ENCODE measurements at regions not wholly inside any gene's neighbourhood (a gene's known extent, or its start where the extent isn't known, plus 50 kb on each side); places are given as distances from the start of the nearest gene placed in this dataset.

DNA sequence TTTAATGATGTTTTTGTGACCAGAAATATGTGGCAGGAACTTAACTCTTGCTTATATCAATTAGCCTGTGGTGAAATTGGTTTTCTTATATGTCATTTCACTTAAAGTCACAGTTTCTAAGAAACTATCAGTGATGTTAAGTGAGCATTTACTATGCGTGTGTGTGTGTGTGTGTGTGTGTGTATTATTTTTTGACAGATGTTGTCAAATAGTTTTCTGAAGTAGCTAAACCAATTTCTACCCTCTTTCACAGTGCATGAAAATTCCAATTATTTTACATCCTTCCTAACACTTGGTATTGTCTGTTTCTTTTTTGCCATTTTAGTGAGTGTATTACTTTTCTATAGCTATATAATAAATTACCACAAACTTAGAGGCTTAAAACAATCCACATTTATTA is 122.1 kb upstream of the CAND1 start:
- H3K27ac ChIP-seq, result no peak overlapping the region
- no peaks in the 10 kb centered on the region for H3K36me3 ChIP-seq
- TF ChIP-seq, protein P1, sequence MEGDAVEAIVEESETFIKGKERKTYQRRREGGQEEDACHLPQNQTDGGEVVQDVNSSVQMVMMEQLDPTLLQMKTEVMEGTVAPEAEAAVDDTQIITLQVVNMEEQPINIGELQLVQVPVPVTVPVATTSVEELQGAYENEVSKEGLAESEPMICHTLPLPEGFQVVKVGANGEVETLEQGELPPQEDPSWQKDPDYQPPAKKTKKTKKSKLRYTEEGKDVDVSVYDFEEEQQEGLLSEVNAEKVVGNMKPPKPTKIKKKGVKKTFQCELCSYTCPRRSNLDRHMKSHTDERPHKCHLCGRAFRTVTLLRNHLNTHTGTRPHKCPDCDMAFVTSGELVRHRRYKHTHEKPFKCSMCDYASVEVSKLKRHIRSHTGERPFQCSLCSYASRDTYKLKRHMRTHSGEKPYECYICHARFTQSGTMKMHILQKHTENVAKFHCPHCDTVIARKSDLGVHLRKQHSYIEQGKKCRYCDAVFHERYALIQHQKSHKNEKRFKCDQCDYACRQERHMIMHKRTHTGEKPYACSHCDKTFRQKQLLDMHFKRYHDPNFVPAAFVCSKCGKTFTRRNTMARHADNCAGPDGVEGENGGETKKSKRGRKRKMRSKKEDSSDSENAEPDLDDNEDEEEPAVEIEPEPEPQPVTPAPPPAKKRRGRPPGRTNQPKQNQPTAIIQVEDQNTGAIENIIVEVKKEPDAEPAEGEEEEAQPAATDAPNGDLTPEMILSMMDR (IDR thresholded peaks at IDR 0.05), result no peak
- no peak for TF ChIP-seq POLR2A (IDR thresholded peaks at IDR 0.05)
- intact Hi-C loops (cut with DNase I), result no loop called here
- no peaks in the 10 kb centered on the region for H3K4me1 ChIP-seq
- ATAC-seq (no peak), DNase-seq (no peak)
- 31 to 48% (median 41%) methylated on average over 1 of the region's 1 CpG for WGBS, 4 donors
- no peaks in the 10 kb centered on the region for H3K9me3 ChIP-seq
- no peaks in the 10 kb centered on the region for H3K27me3 ChIP-seq
- no peak overlapping the region for H3K4me3 ChIP-seq

DNA sequence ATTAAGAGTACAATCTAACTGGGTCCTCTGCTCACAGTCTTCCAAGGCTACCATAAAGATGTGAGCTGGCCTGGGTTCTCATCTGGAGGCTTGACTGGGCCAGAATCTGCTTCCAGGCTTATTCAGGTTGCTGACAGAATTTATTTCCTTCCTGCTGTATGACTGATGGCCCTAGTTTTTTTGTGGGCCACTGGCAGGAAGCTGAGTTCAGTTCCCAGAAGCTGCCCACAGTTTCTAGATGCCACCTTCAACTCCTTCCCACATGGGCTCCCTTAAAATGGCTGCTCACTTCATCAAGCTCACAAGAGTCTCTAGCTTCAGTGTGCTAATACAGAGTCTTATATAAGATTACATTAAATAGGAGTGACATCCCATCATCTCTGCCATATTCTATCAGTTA is 121.7 kb upstream of the CAND1 start:
- DNase-seq (no peak), ATAC-seq (no peak)
- no peak for TF ChIP-seq POLR2A (IDR thresholded peaks at IDR 0.05)
- TF ChIP-seq, protein P1 (IDR thresholded peaks at IDR 0.05), result no peak
- no peak overlapping the region for H3K4me3 ChIP-seq
- H3K27me3 ChIP-seq, result no peaks in the 10 kb centered on the region
- H3K27ac ChIP-seq, result no peak overlapping the region
- H3K36me3 ChIP-seq, result no peaks in the 10 kb centered on the region
- no peaks in the 10 kb centered on the region for H3K4me1 ChIP-seq
- H3K9me3 ChIP-seq, result no peaks in the 10 kb centered on the region
- intact Hi-C loops (cut with DNase I), result no loop called here

DNA sequence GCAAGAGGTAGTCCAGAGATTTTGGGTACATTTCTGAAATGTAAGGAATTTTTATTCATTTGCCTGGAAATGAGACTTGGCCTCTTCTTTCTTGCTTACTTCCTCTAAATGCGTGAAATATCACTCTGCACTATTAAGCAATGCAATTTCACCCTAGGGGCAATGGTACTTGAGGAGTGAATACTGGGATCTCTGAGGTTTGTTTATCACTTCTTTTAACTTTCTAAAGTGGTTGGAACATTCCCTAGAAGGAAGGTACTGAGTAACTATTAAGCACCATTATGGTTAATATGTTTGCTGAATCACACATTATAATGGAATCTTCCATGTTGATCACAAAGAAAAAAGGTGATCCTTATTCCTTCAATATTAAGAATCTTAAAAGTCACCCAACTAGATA is 120.9 kb upstream of the CAND1 start:
- Histone ChIP-seq H3K27me3 (no peaks in the 10 kb centered on the region), H3K4me3 (no peak overlapping the region), H3K36me3 (no peaks in the 10 kb centered on the region), H3K27ac (no peak overlapping the region), H3K4me1 (no peaks in the 10 kb centered on the region), H3K9me3 (no peaks in the 10 kb centered on the region)
- TF ChIP-seq, protein P1 (IDR thresholded peaks at IDR 0.05), result no peak
- no peak for TF ChIP-seq POLR2A (IDR thresholded peaks at IDR 0.05)
- intact Hi-C loops (cut with DNase I), result no loop called here
- 80 to 94% (median 84%) methylated on average over 1 of the region's 1 CpG for WGBS, 4 donors
- DNase-seq, result no peak
- ATAC-seq, result no peak

DNA sequence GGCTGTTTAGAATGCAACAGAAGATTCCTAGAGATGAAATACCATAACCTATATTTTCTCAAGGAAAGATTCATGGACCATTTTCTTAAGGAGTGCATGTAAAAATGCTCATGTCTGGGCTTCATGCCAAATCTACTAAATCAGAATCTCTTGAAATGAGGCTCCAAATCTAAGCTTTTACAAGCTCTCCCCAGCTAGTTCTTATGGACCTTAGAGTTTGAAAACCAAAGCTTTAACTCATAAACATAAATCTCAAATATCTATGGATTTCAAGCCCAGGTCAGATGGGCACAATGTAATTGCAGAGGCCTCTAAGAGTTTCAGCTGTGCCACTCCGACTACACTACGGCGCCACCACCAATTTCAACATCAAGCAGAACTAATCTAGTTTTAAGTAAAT is 117.3 kb upstream of the CAND1 start:
- H3K27me3 ChIP-seq, result no peaks in the 10 kb centered on the region
- H3K9me3 ChIP-seq, result no peaks in the 10 kb centered on the region
- no peak overlapping the region for H3K27ac ChIP-seq
- WGBS, 4 donors, result 93 to 96% (median 95%) methylated on average over 3 of the region's 3 CpGs
- DNase-seq, result no peak
- TF ChIP-seq, protein P1 (IDR thresholded peaks at IDR 0.05), result no peak
- no peak for TF ChIP-seq POLR2A (IDR thresholded peaks at IDR 0.05)
- no peak for ATAC-seq
- H3K4me1 ChIP-seq, result no peaks in the 10 kb centered on the region
- no peak overlapping the region for H3K4me3 ChIP-seq
- intact Hi-C loops (cut with DNase I), result no loop called here
- H3K36me3 ChIP-seq, result no peaks in the 10 kb centered on the region
